ENCODE measurements at regions not wholly inside any gene's neighbourhood (a gene's known extent, or its start where the extent isn't known, plus 50 kb on each side); places are given as distances from the start of the nearest gene placed in this dataset.

GRCh38 chr13:74193391-74193790 lies 59.2 kb upstream of the KLF12 start:
- no peak for DNase-seq (ENCODE audit: extremely low read depth, low read depth)
- no peak for TF ChIP-seq CTCF (IDR thresholded peaks at IDR 0.05; ENCODE audit: low read depth, low read length)

GRCh38 chr13:74191410-74191809 lies 57.2 kb upstream of the KLF12 start:
- DNase-seq (ENCODE audit: extremely low read depth, low read depth): no peak
- TF ChIP-seq CTCF (IDR thresholded peaks at IDR 0.05; ENCODE audit: low read depth, low read length): no peak

- DNase-seq (ENCODE audit: extremely low read depth, low read depth): no peak
- no peak for TF ChIP-seq CTCF (IDR thresholded peaks at IDR 0.05; ENCODE audit: low read depth, low read length)
Measured at GRCh38 chr13:74190999-74191398, 56.8 kb upstream of the KLF12 start.

GRCh38 chr13:74187564-74187963 lies 53.4 kb upstream of the KLF12 start:
- no peak for TF ChIP-seq CTCF (IDR thresholded peaks at IDR 0.05; ENCODE audit: low read depth, low read length)
- no peak for DNase-seq (ENCODE audit: extremely low read depth, low read depth)

- TF ChIP-seq CTCF (IDR thresholded peaks at IDR 0.05; ENCODE audit: low read depth, low read length): no peak
- DNase-seq (ENCODE audit: extremely low read depth, low read depth): no peak
Measured at GRCh38 chr13:74184283-74184682, 50.1 kb upstream of the KLF12 start.

All from AG09319 (cell line).